Panc1 (cell line): ENCODE measurements at regions not wholly inside any gene's neighbourhood (a gene's known extent, or its start where the extent isn't known, plus 50 kb on each side); places are given as distances from the start of the nearest gene placed in this dataset.

Experiments
- POLR2AphosphoS5 ChIP-seq: IDR thresholded peaks from 2 replicates; pipeline ENCODE4 v1.6.1; 2012; ENCODE audit warnings: mild to moderate bottlenecking, low read depth, low read length, moderate library complexity
- TF ChIP-seq, protein P1 (sequence below): fragments of 450-650 bp; IDR thresholded peaks from 2 replicates; pipeline ENCODE4 v1.5.1; 2017; ENCODE audit warnings: mild to moderate bottlenecking

DNA sequence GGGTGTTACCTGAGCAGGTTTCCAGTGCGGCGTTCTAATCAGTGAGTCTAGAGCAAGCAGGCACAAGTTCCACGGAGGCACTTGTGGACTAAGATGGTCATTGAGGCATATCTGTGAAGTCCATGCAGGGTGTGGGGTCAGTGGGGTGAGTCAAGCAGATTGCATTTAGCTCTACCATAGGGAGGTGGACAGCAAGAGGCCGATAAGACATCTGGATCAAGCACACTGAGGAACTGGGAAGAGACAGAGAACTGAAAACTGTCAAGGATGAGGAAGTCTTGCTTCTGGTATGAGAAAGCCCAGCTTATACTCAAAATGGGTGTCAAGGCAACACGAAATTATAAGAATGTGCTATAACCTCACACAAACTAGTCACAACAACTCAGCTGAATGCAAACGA, 61.2 kb upstream of the SLC39A10 start:
- TF ChIP-seq, protein P1, sequence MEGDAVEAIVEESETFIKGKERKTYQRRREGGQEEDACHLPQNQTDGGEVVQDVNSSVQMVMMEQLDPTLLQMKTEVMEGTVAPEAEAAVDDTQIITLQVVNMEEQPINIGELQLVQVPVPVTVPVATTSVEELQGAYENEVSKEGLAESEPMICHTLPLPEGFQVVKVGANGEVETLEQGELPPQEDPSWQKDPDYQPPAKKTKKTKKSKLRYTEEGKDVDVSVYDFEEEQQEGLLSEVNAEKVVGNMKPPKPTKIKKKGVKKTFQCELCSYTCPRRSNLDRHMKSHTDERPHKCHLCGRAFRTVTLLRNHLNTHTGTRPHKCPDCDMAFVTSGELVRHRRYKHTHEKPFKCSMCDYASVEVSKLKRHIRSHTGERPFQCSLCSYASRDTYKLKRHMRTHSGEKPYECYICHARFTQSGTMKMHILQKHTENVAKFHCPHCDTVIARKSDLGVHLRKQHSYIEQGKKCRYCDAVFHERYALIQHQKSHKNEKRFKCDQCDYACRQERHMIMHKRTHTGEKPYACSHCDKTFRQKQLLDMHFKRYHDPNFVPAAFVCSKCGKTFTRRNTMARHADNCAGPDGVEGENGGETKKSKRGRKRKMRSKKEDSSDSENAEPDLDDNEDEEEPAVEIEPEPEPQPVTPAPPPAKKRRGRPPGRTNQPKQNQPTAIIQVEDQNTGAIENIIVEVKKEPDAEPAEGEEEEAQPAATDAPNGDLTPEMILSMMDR = no peak
- TF ChIP-seq POLR2AphosphoS5 = no peak
